SK-N-SH treated with all-trans-retinoic acid at 6 μM for 48 hours (cell line): ENCODE measurements at regions not wholly inside any gene's neighbourhood (a gene's known extent, or its start where the extent isn't known, plus 50 kb on each side); places are given as distances from the start of the nearest gene placed in this dataset.

ENCODE experiments used
- BACH2 ChIP-seq: fragments of 250-450 bp; sonication (Bioruptor Pico); IDR thresholded peaks from 2 replicates; pipeline ENCODE4 v1.9.0; 2021; ENCODE audit warnings: mild to moderate bottlenecking, borderline replicate concordance
- TOX ChIP-seq: fragments of 250-450 bp; sonication (Bioruptor Pico); IDR thresholded peaks from 2 replicates; pipeline ENCODE4 v1.8.0; 2021; ENCODE audit warnings: mild to moderate bottlenecking, moderate library complexity, borderline replicate concordance
- ZC3H10 ChIP-seq: fragments of 250-450 bp; sonication (Bioruptor Pico); IDR thresholded peaks from 2 replicates; pipeline ENCODE4 v1.5.1; 2021; ENCODE audit warnings: mild to moderate bottlenecking, moderate library complexity
- ZNF70 ChIP-seq: fragments of 450-650 bp; formaldehyde crosslinking; IDR thresholded peaks from 2 replicates; pipeline ENCODE4 v1.5.0; 2020; ENCODE audit warnings: mild to moderate bottlenecking, moderate library complexity
- TF ChIP-seq, protein P1 (sequence below): fragments of 250-450 bp; sonication (Bioruptor Pico); IDR thresholded peaks from 2 replicates; pipeline ENCODE4 v1.8.0; 2020; ENCODE audit warnings: mild to moderate bottlenecking, moderate library complexity, borderline replicate concordance

DNA sequence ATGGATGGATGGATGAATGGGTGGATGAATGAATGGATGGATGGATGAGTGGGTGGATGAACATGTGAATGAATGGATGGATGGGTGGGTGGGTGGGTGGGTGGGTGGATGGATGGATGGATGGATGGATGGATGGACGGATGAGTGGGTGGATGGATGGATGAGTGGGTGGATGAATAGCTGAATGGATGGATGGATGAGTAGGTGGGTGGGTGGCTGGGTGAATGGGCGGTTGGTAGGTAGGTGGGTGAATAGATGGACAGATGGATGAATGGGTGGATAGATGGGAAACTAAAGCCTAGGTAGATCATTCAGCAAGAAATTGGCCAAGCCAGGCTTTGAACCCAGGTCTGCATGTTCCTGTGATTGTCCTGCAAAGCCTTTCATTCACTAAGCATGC is 155.6 kb downstream of the WNT5A start:
- TF ChIP-seq TOX (CRISPR knock-in tag) (no peak), BACH2 (no peak), ZC3H10 (no peak), ZNF70 (CRISPR knock-in tag) (no peak)
- TF ChIP-seq, protein P1, sequence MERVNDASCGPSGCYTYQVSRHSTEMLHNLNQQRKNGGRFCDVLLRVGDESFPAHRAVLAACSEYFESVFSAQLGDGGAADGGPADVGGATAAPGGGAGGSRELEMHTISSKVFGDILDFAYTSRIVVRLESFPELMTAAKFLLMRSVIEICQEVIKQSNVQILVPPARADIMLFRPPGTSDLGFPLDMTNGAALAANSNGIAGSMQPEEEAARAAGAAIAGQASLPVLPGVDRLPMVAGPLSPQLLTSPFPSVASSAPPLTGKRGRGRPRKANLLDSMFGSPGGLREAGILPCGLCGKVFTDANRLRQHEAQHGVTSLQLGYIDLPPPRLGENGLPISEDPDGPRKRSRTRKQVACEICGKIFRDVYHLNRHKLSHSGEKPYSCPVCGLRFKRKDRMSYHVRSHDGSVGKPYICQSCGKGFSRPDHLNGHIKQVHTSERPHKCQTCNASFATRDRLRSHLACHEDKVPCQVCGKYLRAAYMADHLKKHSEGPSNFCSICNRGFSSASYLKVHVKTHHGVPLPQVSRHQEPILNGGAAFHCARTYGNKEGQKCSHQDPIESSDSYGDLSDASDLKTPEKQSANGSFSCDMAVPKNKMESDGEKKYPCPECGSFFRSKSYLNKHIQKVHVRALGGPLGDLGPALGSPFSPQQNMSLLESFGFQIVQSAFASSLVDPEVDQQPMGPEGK (CRISPR knock-in tag), result no peak
